Left ventricle myocardium inferior (tissue), 1 donor: ENCODE measurements at regions not wholly inside any gene's neighbourhood (a gene's known extent, or its start where the extent isn't known, plus 50 kb on each side); places are given as distances from the start of the nearest gene placed in this dataset.

Experiments used
- DNase-seq: peaks from one replicate; pipeline ENCODE4 v3.0.0-alpha.2; 2020
- H3K27ac ChIP-seq: fragments of 200-600 bp; replicated peaks from 2 replicates; pipeline ENCODE4 v1.8.0; 2021
- H3K27me3 ChIP-seq: fragments of 200-600 bp; 2 replicates; pipeline ENCODE4 v1.8.0; 2021; ENCODE audit warnings: low read depth
- H3K36me3 ChIP-seq: fragments of 200-600 bp; 2 replicates; pipeline ENCODE4 v1.8.0; 2021
- H3K4me1 ChIP-seq: fragments of 200-600 bp; 2 replicates; pipeline ENCODE4 v1.8.0; 2021
- H3K4me3 ChIP-seq: fragments of 200-600 bp; 2 replicates; pipeline ENCODE4 v1.8.0; 2021; ENCODE audit warnings: mild to moderate bottlenecking, moderate library complexity
- H3K9me3 ChIP-seq: fragments of 200-600 bp; replicated peaks from 2 replicates; pipeline ENCODE4 v1.8.0; 2021
- CTCF ChIP-seq: fragments of 200-600 bp; IDR thresholded peaks from 2 replicates; pipeline ENCODE4 v1.8.0; 2021; ENCODE audit warnings: antibody characterized with exemption, mild to moderate bottlenecking, borderline replicate concordance
- intact Hi-C: fragments of 100-400 bp; cut with micrococcal nuclease; formaldehyde crosslinking; loops from one replicate; pipeline ENCODE4 v1.11.0; 2022
- donor health status: DM: no; HTN: yes; CAD: no; lungs with severe emphysema.

GRCh38 chr13:37403776-37404527 is 194.6 kb downstream of the POSTN start:
- Histone ChIP-seq H3K27ac (no peak overlapping the region), H3K4me1 (no peaks in the 10 kb centered on the region), H3K27me3 (no peaks in the 10 kb centered on the region), H3K9me3 (peaks cover 26% of the 10 kb centered on the region), H3K36me3 (no peaks in the 10 kb centered on the region), H3K4me3 (no peak overlapping the region)
- TF ChIP-seq CTCF: no peak
- DNase-seq: no peak
- intact Hi-C loops: no loop called here

GRCh38 chr13:37401721-37402120 is 196.8 kb downstream of the POSTN start:
- H3K4me1 ChIP-seq: no peaks in the 10 kb centered on the region
- no peak for DNase-seq
- no peaks in the 10 kb centered on the region for H3K27me3 ChIP-seq
- no peaks in the 10 kb centered on the region for H3K36me3 ChIP-seq
- H3K9me3 ChIP-seq: peaks cover 39% of the 10 kb centered on the region
- H3K4me3 ChIP-seq: no peak overlapping the region
- intact Hi-C loops: no loop called here
- TF ChIP-seq CTCF: no peak
- no peak overlapping the region for H3K27ac ChIP-seq

- no peaks in the 10 kb centered on the region for H3K36me3 ChIP-seq
- DNase-seq: no peak
- no peak overlapping the region for H3K27ac ChIP-seq
- intact Hi-C loops: no loop called here
- no peaks in the 10 kb centered on the region for H3K27me3 ChIP-seq
- H3K9me3 ChIP-seq: peaks cover 51% of the 10 kb centered on the region
- no peak overlapping the region for H3K4me3 ChIP-seq
- peaks cover 4% of the 10 kb centered on the region for H3K4me1 ChIP-seq
- TF ChIP-seq CTCF: no peak
Measured at GRCh38 chr13:37397535-37397934, 201.0 kb downstream of the POSTN start.

GRCh38 chr13:37395544-37395943 is 203.0 kb downstream of the POSTN start:
- H3K4me1 ChIP-seq: peaks cover 13% of the 10 kb centered on the region
- H3K27me3 ChIP-seq: no peaks in the 10 kb centered on the region
- no peak for TF ChIP-seq CTCF
- H3K36me3 ChIP-seq: no peaks in the 10 kb centered on the region
- no peak overlapping the region for H3K4me3 ChIP-seq
- no peak overlapping the region for H3K27ac ChIP-seq
- DNase-seq: no peak
- intact Hi-C loops: no loop called here
- H3K9me3 ChIP-seq: peaks cover 38% of the 10 kb centered on the region

GRCh38 chr13:37392389-37392788 is 206.2 kb downstream of the POSTN start:
- no peak for DNase-seq
- peaks cover 16% of the 10 kb centered on the region for H3K9me3 ChIP-seq
- H3K4me3 ChIP-seq: no peak overlapping the region
- no peak for TF ChIP-seq CTCF
- peak overlapping the region; percentile 9 for H3K27ac ChIP-seq
- no peaks in the 10 kb centered on the region for H3K36me3 ChIP-seq
- H3K4me1 ChIP-seq: peaks cover 13% of the 10 kb centered on the region
- H3K27me3 ChIP-seq: no peaks in the 10 kb centered on the region
- intact Hi-C loops: no loop called here
